Natural killer cell treated with Interleukin-12 subunit alpha and Interleukin-12 subunit beta and Interleukin-15 and Interleukin-18, amount 100 ng/mL, for 72 hours (primary cell): ENCODE measurements at regions not wholly inside any gene's neighbourhood (a gene's known extent, or its start where the extent isn't known, plus 50 kb on each side); places are given as distances from the start of the nearest gene placed in this dataset.

Experiments used
- ATAC-seq, 2 donors: fragments of 150-1000 bp; cut with Tn5 transposase in 1 of 2; sonication (Bioruptor Pico), chemical (Tn5 transposase) in 1 of 2; 2 replicates each; pipeline ENCODE4 v1.10.0; 2021
- DNase-seq: peaks from one replicate; pipeline ENCODE4 v3.0.0; 2022; ENCODE audit warnings: low spot score
- H3K27ac Mint-ChIP-seq, 2 donors: 1 replicate in 1 of 2; 2 replicates in 1 of 2; pipeline ENCODE4 v1.8.0; 2022; ENCODE audit warnings: mixed read lengths in 2 of 2, mild to moderate bottlenecking in 1 of 2, moderate library complexity in 1 of 2
- H3K27me3 Mint-ChIP-seq, 2 donors: 1 replicate in 1 of 2; 2 replicates in 1 of 2; pipeline ENCODE4 v1.8.0; 2022; ENCODE audit warnings: mixed read lengths in 2 of 2
- H3K36me3 Mint-ChIP-seq: one replicate; pipeline ENCODE4 v1.8.0; 2022; ENCODE audit warnings: mixed read lengths
- H3K4me1 Mint-ChIP-seq, 2 donors: 1 replicate in 1 of 2; 2 replicates in 1 of 2; pipeline ENCODE4 v1.8.0; 2022; ENCODE audit warnings: low read depth in 2 of 2, mixed read lengths in 2 of 2, mild to moderate bottlenecking in 1 of 2
- H3K4me3 Mint-ChIP-seq: one replicate; pipeline ENCODE4 v1.8.0; 2022; ENCODE audit warnings: mixed read lengths
- H3K9me3 Mint-ChIP-seq: 2 replicates; pipeline ENCODE4 v1.8.0; 2022; ENCODE audit warnings: mixed read lengths

DNA sequence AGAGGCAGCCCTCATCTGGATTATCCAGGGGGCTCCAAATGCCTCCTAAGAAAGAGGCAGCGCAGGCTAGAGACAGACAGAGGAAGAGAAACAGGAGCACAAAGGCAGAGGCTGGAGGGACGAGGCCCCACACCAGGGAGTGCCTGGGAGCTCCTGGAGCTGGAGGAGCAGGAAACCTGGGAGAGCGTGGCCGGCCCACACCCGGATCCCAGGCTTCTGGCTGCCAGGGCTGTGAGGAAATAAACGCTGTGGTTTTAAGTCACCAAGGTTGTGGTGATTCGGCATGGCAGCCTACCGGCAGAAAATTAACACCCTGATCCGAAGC lies 165.5 kb downstream of the OLFM1 start:
- no peaks in the 10 kb centered on the region for H3K36me3 Mint-ChIP-seq
- no peak for ATAC-seq
- no peak overlapping the region for H3K4me3 Mint-ChIP-seq
- H3K27me3 Mint-ChIP-seq = peaks cover 0 to 2% of the 10 kb centered on the region in 2 donors
- H3K4me1 Mint-ChIP-seq = no peaks in the 10 kb centered on the region
- H3K27ac Mint-ChIP-seq = no peak overlapping the region
- no peak for DNase-seq
- H3K9me3 Mint-ChIP-seq = no peaks in the 10 kb centered on the region

DNA sequence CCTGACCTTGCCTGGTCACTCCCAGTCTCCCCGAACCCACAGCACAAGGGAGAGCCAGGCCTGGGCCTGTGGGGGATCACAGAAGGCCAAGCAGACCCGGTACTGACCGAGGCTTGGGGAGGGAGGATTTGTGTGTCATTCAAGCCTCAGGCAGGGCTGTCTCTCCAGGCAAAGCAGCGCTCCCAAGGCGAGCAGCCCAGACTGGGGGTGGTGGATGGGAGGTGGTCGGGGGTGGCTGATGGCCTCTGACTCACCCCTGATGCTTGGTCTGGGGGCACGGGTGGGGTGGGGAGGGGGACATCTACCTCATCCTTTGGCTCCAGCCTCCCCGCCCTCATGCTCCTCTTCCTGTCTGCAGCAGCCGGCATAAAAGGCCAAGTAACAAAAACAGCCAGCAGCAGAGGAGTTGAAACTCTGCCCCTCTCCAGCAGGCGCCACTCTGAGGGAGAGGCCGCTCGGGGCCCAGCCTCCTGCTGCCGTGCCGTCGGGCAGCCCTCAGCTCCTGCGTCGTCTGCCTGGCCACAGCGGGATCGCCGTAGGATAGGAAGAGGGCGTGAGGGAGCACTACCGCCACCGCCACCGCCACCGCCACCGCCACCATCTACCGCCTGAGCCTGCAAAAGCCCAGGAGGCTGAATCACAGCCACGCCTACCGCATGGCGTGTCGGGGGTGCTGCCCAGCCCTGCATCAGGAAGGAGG lies 166.0 kb downstream of the OLFM1 start:
- Mint-ChIP-seq H3K4me3 (no peak overlapping the region), H3K36me3 (no peaks in the 10 kb centered on the region), H3K27ac (no peak overlapping the region), H3K4me1 (no peaks in the 10 kb centered on the region), H3K9me3 (no peaks in the 10 kb centered on the region), H3K27me3 (peaks cover 0 to 2% of the 10 kb centered on the region in 2 donors)
- ATAC-seq = no peak
- DNase-seq = no peak

DNA sequence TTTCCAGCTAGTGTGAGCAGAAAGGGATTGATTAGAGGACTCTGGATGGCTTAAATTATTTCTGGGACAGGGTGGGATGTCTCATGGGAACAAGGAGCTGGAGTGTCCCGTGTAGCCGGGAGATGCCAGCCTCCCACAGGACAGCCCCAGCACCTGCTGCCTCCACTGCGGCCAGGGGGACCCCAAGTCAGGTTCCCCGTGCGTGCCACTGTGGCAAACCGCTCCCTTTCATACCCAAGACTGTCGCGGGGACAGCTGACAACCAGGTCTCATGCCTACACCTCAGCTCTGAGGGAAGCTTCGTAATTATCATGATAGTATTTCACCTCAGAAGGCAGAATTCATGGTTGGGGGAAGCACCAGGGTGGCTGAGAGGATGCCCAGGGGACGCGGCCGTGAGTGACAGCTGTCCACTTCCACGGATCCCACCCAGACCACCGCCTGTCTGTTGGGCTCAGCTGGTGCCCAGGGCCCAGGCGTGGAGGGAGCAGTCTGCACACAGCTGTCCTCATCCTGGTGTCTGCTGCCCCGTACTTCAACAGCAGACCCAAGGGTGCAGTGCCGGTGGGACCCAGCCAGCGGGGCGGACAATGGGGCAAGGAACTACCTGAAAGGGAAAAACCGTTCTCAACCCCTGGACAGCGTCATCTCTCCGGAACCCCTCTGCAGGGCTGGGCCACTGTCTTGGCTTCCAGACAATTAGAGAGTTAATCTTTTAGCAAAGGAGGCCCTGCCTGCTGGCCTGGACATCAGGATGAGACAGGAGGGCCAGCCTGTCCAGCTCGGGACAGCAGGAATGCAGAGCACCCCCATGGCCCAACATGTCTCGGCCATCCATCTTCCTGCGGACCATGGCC lies 166.9 kb downstream of the OLFM1 start:
- Mint-ChIP-seq H3K27me3 (peaks cover 0 to 2% of the 10 kb centered on the region in 2 donors), H3K4me3 (no peak overlapping the region), H3K27ac (no peak overlapping the region), H3K9me3 (no peaks in the 10 kb centered on the region), H3K4me1 (no peaks in the 10 kb centered on the region), H3K36me3 (no peaks in the 10 kb centered on the region)
- ATAC-seq (no peak), DNase-seq (no peak)

DNA sequence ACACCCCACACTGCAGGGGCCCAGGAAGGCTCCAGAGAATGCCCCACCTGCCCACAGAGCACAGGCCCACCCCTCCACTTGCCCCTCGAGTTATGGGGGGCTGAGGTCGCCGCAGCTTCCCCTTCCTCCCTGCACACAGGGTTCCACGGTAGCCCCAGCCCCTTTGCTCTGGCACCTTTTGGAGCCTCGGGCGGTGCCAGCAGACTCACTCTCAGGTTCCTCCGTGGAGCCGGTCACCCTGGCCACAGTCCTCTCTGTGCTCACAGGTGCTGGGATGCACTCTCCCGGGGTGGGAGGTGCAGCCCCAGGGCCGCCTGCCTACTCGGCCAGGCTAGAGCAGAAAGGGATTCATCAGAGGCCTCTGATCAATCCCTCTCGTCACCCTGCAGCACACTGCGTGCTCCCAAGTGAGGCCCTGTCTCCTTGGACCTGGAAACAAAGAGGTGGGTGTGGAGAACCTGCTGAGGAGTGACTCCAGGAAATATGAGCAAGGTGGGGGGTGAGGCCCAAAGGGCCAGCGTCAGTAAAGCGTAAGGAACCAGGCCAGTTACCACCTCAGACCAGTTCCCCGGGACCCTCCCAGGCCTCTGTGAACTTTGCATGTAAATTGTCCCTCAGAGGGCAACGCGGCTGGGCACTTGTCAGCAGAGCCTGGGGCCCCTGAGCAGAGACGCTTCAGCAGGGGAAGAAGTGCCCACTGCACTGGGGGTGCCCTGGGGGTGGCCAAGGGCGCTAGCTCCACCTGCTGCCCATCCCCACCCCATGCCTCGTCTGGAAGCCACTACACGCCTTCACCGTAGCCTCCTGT lies 167.8 kb downstream of the OLFM1 start:
- no peak for DNase-seq
- no peak overlapping the region for H3K4me3 Mint-ChIP-seq
- H3K36me3 Mint-ChIP-seq = no peaks in the 10 kb centered on the region
- H3K9me3 Mint-ChIP-seq = no peaks in the 10 kb centered on the region
- ATAC-seq = no peak
- no peaks in the 10 kb centered on the region for H3K4me1 Mint-ChIP-seq
- peaks cover 0 to 2% of the 10 kb centered on the region in 2 donors for H3K27me3 Mint-ChIP-seq
- no peak overlapping the region for H3K27ac Mint-ChIP-seq

DNA sequence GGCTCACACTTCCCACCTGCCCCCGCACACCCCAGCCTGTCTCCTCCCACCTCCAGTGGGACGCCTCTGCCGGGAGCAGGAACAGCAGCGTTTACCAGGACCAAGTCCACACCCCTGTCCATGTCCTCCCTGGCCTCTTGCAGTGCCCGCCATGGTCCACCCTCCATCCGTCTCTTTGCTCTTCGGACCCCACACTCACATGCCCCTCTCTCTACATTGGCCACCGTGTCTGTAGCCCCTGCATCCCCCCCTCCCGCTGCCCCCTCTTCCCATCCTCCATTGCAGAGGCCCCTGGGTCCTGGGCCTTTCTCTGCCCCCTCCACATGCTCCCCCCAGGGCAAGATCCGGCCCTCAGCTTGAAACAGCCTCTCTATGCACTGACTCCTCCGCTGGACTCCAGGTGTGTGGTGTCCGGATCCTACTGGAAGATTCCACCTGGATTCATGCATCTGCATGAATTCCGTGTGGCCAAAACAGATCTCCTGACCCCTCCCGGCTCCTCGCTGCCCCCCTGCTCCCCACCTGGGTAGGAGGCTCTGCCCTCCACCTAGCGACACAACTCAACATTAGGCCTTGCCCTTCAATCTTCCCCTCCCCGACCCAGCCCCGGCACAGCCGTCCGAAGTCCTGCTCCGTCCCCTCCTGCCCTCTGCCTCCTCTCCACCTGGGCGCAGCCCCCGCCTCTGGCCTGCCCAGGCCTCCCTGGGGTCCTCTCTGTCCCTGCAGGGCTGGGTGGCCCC lies 168.5 kb downstream of the OLFM1 start:
- ATAC-seq (no peak), DNase-seq (no peak)
- Mint-ChIP-seq H3K4me1 (no peaks in the 10 kb centered on the region), H3K27ac (no peak overlapping the region), H3K36me3 (no peaks in the 10 kb centered on the region), H3K4me3 (no peak overlapping the region), H3K27me3 (peaks cover 0 to 2% of the 10 kb centered on the region in 2 donors), H3K9me3 (no peaks in the 10 kb centered on the region)

DNA sequence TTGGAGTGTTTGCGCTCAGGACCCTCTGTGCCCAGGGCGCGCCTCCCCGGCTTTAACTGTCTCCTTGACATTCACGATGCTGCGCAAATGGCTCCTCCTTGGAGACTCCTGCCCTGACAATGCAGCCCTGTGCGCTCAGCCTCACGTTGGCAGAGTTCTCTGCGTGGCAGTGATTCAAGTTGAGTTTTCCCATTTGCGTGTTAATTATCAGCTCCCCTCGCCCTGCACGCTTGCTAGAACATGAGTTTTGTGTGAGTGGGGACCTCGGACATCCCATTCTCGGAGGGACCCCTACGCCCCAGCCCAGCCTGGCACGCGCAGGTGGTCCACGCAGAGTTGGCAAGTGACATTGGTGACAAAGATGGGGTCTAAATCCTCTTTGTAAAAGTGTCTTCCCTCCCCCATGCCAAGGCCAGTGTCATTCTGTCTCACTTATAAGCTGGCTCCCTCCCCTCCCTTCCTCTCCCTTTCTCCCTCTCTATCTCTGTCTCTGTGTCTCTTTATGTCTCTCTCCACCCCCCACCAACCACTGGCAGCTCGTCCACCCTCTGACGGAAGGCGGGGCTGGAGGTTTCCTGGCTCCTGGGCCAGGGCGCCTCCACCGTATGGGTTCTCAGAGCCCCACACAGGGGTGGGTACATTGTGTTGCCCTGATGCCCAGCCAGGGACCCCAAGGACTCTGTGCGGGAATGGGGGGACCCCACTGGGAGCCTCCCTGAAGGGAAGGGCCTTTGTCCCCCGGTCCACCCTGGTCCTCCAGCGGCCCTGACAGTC lies 169.3 kb downstream of the OLFM1 start:
- no peaks in the 10 kb centered on the region for H3K4me1 Mint-ChIP-seq
- H3K9me3 Mint-ChIP-seq = no peaks in the 10 kb centered on the region
- no peak overlapping the region for H3K27ac Mint-ChIP-seq
- H3K27me3 Mint-ChIP-seq = peaks cover 0 to 2% of the 10 kb centered on the region in 2 donors
- no peak overlapping the region for H3K4me3 Mint-ChIP-seq
- DNase-seq (no peak), ATAC-seq (peak in 1 of 2 donors; percentile 16)
- H3K36me3 Mint-ChIP-seq = no peaks in the 10 kb centered on the region

DNA sequence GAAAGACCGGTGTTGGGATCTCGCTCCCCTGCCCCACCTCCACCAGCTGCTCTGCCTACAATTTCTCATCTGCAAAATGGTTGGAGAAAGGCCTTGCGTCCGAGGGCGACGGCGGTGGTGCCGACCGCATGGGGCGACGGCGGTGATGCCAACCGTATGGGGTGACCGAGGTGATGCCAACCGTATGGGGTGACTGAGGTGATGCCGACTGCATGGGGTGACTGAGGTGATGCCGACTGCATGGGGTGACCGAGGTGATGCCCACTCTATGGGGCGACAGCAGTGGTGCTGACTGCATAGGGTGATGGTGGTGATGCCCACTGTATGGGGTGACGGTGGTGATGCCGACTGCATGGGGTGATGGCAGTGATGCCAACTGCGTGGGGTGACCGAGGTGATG lies 171.0 kb downstream of the OLFM1 start:
- DNase-seq (no peak), ATAC-seq (no peak)
- H3K27me3 Mint-ChIP-seq = peaks cover 0 to 2% of the 10 kb centered on the region in 2 donors
- H3K27ac Mint-ChIP-seq = no peak overlapping the region
- no peaks in the 10 kb centered on the region for H3K9me3 Mint-ChIP-seq
- no peak overlapping the region for H3K4me3 Mint-ChIP-seq
- H3K4me1 Mint-ChIP-seq = no peaks in the 10 kb centered on the region
- no peaks in the 10 kb centered on the region for H3K36me3 Mint-ChIP-seq

DNA sequence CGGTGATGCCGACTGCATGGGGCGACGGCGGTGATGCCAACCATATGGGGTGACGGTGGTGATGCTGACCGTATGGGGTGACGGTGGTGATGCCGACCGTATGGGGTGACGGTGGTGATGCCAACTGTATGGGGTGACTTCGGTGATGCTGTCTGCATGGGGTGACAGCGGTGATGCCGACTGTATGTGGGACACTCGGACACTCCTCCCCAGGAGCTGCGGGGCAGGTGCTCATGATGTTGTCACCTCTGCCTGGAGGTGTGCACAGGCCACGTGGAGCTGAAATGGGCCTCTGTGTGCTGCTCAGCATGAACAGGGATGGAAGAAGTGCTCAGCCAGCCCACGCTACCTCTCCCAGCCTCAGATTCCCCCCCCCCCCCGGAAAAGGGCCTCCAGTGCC lies 171.8 kb downstream of the OLFM1 start:
- H3K36me3 Mint-ChIP-seq = no peaks in the 10 kb centered on the region
- ATAC-seq = no peak

DNA sequence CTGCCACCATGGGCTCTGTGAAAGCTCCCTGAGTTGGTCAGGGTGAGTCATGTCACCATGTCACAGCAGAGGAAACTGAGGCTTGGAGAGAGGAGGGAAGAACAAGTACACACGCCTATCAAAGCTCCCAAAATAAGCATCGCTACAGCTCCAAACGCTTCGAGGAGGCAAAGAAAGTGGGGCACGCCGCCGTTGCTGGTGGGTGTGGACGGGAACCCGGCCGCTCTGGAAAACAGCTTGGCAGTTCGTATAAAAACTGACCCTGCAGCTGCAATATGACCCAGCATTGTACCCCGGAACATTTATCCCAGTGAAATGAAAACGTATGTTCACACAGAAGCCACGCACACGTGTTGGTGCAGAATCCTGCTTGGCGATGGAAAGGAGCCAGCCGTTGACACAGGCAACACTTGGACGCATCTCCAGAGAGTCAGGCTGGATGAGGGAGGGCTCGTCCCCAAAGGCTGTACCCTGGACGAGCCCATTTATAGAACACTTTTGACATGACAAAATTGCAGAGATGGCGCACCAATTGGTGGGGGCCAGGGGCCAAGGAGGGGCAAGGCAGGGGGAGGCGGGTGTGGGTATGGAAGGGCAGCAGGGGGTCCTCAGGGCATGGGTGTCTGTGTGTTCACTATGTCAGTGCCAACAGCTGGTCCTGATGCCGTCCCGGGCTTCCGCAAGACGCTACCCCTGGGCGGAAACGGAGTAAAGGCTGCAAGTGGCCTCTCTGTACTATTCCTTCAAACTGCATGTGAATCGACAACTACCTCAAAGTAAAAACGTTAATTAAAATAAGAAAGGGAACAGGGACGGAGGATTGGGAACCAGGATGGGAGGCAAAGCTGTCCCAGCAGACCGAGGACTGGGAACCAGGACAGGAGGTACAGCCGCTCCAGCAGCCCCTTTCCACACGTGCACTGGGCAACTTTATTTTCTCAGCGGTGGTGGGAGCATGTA lies 173.0 kb downstream of the OLFM1 start:
- Mint-ChIP-seq H3K27me3 (no peaks in the 10 kb centered on the region), H3K4me3 (no peak overlapping the region), H3K9me3 (no peaks in the 10 kb centered on the region), H3K4me1 (no peaks in the 10 kb centered on the region), H3K27ac (no peak overlapping the region), H3K36me3 (no peaks in the 10 kb centered on the region)
- DNase-seq (no peak), ATAC-seq (no peak)

More for the DNA sequence above, 171.8 kb downstream of the OLFM1 start:
- DNase-seq = no peak
- no peak overlapping the region for H3K27ac Mint-ChIP-seq
- H3K4me1 Mint-ChIP-seq = no peaks in the 10 kb centered on the region
- no peaks in the 10 kb centered on the region for H3K9me3 Mint-ChIP-seq
- peaks cover 0 to 2% of the 10 kb centered on the region in 2 donors for H3K27me3 Mint-ChIP-seq
- H3K4me3 Mint-ChIP-seq = no peak overlapping the region

DNA sequence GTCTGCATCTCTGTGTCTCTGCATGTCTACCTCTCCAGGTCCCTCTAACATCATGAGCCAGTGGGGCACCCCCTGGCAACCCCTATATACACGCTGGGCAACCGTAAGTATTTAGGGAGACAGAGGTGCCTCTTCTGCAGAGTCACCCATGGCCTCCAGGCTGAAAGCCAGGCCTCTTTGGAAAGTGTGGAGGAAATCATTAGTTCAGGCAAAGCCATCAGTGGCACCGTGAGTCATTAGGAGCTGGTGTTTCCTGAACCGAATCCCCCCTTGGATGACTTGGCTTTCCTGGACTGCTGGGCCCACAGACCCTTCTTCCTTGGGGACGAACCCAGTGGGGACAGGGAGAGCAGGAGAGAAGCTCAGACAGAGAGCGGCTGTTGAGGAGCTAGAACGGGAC lies 174.8 kb downstream of the OLFM1 start:
- H3K27me3 Mint-ChIP-seq = peaks cover 0 to 2% of the 10 kb centered on the region in 2 donors
- DNase-seq (no peak), ATAC-seq (peak in 1 of 2 donors; percentile 5)
- H3K27ac Mint-ChIP-seq = no peak overlapping the region
- no peak overlapping the region for H3K4me3 Mint-ChIP-seq
- H3K36me3 Mint-ChIP-seq = no peaks in the 10 kb centered on the region
- no peaks in the 10 kb centered on the region for H3K4me1 Mint-ChIP-seq
- H3K9me3 Mint-ChIP-seq = no peaks in the 10 kb centered on the region

DNA sequence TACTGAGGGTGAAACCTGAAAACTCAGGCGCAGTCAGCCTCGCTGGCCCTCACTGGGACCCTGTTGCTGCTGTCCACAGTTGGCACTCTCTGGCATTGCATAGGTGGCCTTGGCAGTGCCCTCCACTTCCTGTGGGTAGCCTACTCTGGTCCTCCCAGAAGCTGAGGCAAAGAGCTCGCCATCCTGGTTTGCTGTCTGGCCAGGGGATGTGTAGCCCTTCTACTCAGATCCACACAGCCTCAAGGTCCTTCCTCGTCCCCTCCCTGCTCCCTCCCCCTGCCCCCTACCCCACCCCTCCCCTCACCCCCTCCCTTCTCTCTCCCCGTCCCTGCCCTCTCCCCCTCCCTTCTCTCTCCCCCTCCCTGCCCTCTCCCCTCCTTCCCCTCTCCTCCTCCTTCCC lies 176.0 kb downstream of the OLFM1 start:
- Mint-ChIP-seq H3K9me3 (no peaks in the 10 kb centered on the region), H3K36me3 (no peaks in the 10 kb centered on the region)

DNA sequence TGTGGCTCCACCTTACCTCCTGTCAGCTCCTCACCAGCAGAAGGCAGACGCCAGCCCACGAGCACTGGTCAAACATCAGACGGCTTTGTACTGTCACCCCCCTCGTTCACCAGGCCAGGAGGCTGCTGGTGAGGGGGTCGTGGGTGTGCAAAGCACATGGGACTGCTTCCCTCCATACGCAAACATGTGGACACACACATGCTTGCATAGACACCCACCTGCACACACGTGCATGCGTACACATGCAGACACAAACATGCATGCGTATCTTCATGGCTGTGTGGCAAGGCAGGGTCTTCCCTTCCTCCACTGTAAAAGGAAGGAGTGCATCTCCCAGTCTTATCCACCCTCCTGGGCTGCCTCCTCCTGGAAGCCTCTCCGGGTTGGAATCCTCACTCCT lies 178.5 kb downstream of the OLFM1 start:
- H3K27me3 Mint-ChIP-seq = peaks cover 0 to 2% of the 10 kb centered on the region in 2 donors
- no peaks in the 10 kb centered on the region for H3K9me3 Mint-ChIP-seq
- ATAC-seq = no peak
- no peak overlapping the region for H3K27ac Mint-ChIP-seq
- no peaks in the 10 kb centered on the region for H3K4me1 Mint-ChIP-seq
- H3K4me3 Mint-ChIP-seq = no peak overlapping the region
- no peaks in the 10 kb centered on the region for H3K36me3 Mint-ChIP-seq
- DNase-seq = no peak

More for the DNA sequence above, 176.0 kb downstream of the OLFM1 start:
- Mint-ChIP-seq H3K27ac (no peak overlapping the region), H3K27me3 (peaks cover 0 to 2% of the 10 kb centered on the region in 2 donors), H3K4me1 (no peaks in the 10 kb centered on the region), H3K4me3 (no peak overlapping the region)
- no peak for ATAC-seq
- DNase-seq = no peak
